Progenitor cell of endocrine pancreas (in vitro differentiated cells): ENCODE measurements at regions not wholly inside any gene's neighbourhood (a gene's known extent, or its start where the extent isn't known, plus 50 kb on each side); places are given as distances from the start of the nearest gene placed in this dataset.

Source experiments
- DNase-seq: peaks from one replicate; pipeline ENCODE4 v3.0.0; 2021; ENCODE audit warnings: low spot score; ENCODE audit not compliant: unreplicated experiment
- H3K27ac Mint-ChIP-seq: 2 replicates; pipeline ENCODE4 v1.8.0; 2021; ENCODE audit warnings: mild to moderate bottlenecking, moderate library complexity, mixed read lengths
- H3K27me3 Mint-ChIP-seq: 2 replicates; pipeline ENCODE4 v1.8.0; 2021; ENCODE audit warnings: mixed read lengths
- H3K36me3 Mint-ChIP-seq: 2 replicates; pipeline ENCODE4 v1.8.0; 2022; ENCODE audit warnings: mixed read lengths; ENCODE audit not compliant: insufficient read depth
- H3K4me1 Mint-ChIP-seq: 2 replicates; pipeline ENCODE4 v1.8.0; 2021; ENCODE audit warnings: low read depth, mixed read lengths
- H3K4me3 Mint-ChIP-seq: 2 replicates; pipeline ENCODE4 v1.8.0; 2021; ENCODE audit warnings: low read depth, mild to moderate bottlenecking, moderate library complexity, mixed read lengths
- H3K9me3 Mint-ChIP-seq: 2 replicates; pipeline ENCODE4 v1.8.0; 2021; ENCODE audit warnings: low read depth, mixed read lengths
- CTCF ChIP-seq: fragments of 200-600 bp; sonication (generic); IDR thresholded peaks from one replicate; pipeline ENCODE4 v1.5.0; 2021; ENCODE audit warnings: antibody characterized with exemption, mild to moderate bottlenecking; ENCODE audit not compliant: unreplicated experiment

- Mint-ChIP-seq H3K4me1 (peaks cover 1% of the 10 kb centered on the region), H3K36me3 (peaks cover 2% of the 10 kb centered on the region), H3K4me3 (no peak overlapping the region), H3K27ac (peak overlapping the region; percentile 80), H3K27me3 (no peaks in the 10 kb centered on the region), H3K9me3 (peaks cover 3% of the 10 kb centered on the region)
- DNase-seq = no peak
- TF ChIP-seq CTCF = no peak
These were observed 337.4 kb downstream of the CRPPA start for GRCh38 chr7:16083931-16084330.

- TF ChIP-seq CTCF = no peak
- no peak for DNase-seq
- Mint-ChIP-seq H3K36me3 (peaks cover 2% of the 10 kb centered on the region), H3K4me1 (peaks cover 5% of the 10 kb centered on the region), H3K27ac (no peak overlapping the region), H3K4me3 (no peak overlapping the region), H3K27me3 (no peaks in the 10 kb centered on the region), H3K9me3 (peaks cover 3% of the 10 kb centered on the region)
These were observed 341.2 kb downstream of the CRPPA start for GRCh38 chr7:16080131-16080530.

- H3K36me3 Mint-ChIP-seq = peaks cover 2% of the 10 kb centered on the region
- no peak overlapping the region for H3K27ac Mint-ChIP-seq
- DNase-seq = no peak
- H3K27me3 Mint-ChIP-seq = no peaks in the 10 kb centered on the region
- peaks cover 5% of the 10 kb centered on the region for H3K4me1 Mint-ChIP-seq
- peaks cover 3% of the 10 kb centered on the region for H3K9me3 Mint-ChIP-seq
- H3K4me3 Mint-ChIP-seq = no peak overlapping the region
- TF ChIP-seq CTCF = no peak
These were observed 341.6 kb downstream of the CRPPA start for GRCh38 chr7:16079723-16080122.

GRCh38 chr7:16078076-16078952, 343.0 kb downstream of the CRPPA start:
- DNase-seq = no peak
- Mint-ChIP-seq H3K4me3 (no peak overlapping the region), H3K9me3 (peaks cover 3% of the 10 kb centered on the region), H3K36me3 (peaks cover 2% of the 10 kb centered on the region), H3K27me3 (no peaks in the 10 kb centered on the region), H3K27ac (no peak overlapping the region), H3K4me1 (peaks cover 4% of the 10 kb centered on the region)
- peak; percentile 84 for TF ChIP-seq CTCF

GRCh38 chr7:16071246-16071857, 350.0 kb downstream of the CRPPA start:
- H3K9me3 Mint-ChIP-seq = no peaks in the 10 kb centered on the region
- TF ChIP-seq CTCF = peak; percentile 90
- no peak for DNase-seq
- H3K4me3 Mint-ChIP-seq = no peak overlapping the region
- peaks cover 3% of the 10 kb centered on the region for H3K4me1 Mint-ChIP-seq
- H3K27ac Mint-ChIP-seq = no peak overlapping the region
- no peaks in the 10 kb centered on the region for H3K27me3 Mint-ChIP-seq
- H3K36me3 Mint-ChIP-seq = no peaks in the 10 kb centered on the region
